Effector CD8-positive, alpha-beta T cell (primary cell): ENCODE measurements at regions not wholly inside any gene's neighbourhood (a gene's known extent, or its start where the extent isn't known, plus 50 kb on each side); places are given as distances from the start of the nearest gene placed in this dataset.

Experiments
- DNase-seq: peaks from one replicate; lab custom pipeline; 2025; lab: John Stamatoyannopoulos, UW

- no peak for DNase-seq
Measured at GRCh38 chr16:86018071-86018470, 119.1 kb downstream of the IRF8 start.

GRCh38 chr16:86018487-86018886 lies 119.5 kb downstream of the IRF8 start:
- DNase-seq: no peak

GRCh38 chr16:86018941-86019340 lies 120.0 kb downstream of the IRF8 start:
- no peak for DNase-seq

- no peak for DNase-seq
Measured at GRCh38 chr16:86019446-86020047, 120.6 kb downstream of the IRF8 start.

- no peak for DNase-seq
Measured at GRCh38 chr16:86020971-86021370, 122.0 kb downstream of the IRF8 start.

GRCh38 chr16:86022381-86022960 lies 123.5 kb downstream of the IRF8 start:
- no peak for DNase-seq

GRCh38 chr16:86024210-86024609 lies 125.2 kb downstream of the IRF8 start:
- DNase-seq: no peak

- no peak for DNase-seq
Measured at GRCh38 chr16:86025706-86026105, 126.7 kb downstream of the IRF8 start.

- DNase-seq: no peak
Measured at GRCh38 chr16:86026171-86026910, 127.4 kb downstream of the IRF8 start.

GRCh38 chr16:86026916-86027315 lies 128.0 kb downstream of the IRF8 start:
- DNase-seq: no peak

GRCh38 chr16:86027373-86028126 lies 128.6 kb downstream of the IRF8 start:
- DNase-seq: no peak

GRCh38 chr16:86029131-86029741 lies 130.3 kb downstream of the IRF8 start:
- DNase-seq: no peak

GRCh38 chr16:86030116-86030515 lies 131.2 kb downstream of the IRF8 start:
- DNase-seq: no peak

- DNase-seq: no peak
Measured at GRCh38 chr16:86031141-86031678, 132.2 kb downstream of the IRF8 start.

GRCh38 chr16:86033016-86033474 lies 134.1 kb downstream of the IRF8 start:
- no peak for DNase-seq

- no peak for DNase-seq
Measured at GRCh38 chr16:86033971-86034370, 135.0 kb downstream of the IRF8 start.

- no peak for DNase-seq
Measured at GRCh38 chr16:86034421-86034919, 135.5 kb downstream of the IRF8 start.

- DNase-seq: no peak
Measured at GRCh38 chr16:86035906-86036305, 136.9 kb downstream of the IRF8 start.

- DNase-seq: no peak
Measured at GRCh38 chr16:86037999-86038925, 139.3 kb downstream of the IRF8 start.

- DNase-seq: no peak
Measured at GRCh38 chr16:86038926-86039310, 140.0 kb downstream of the IRF8 start.

- no peak for DNase-seq
Measured at GRCh38 chr16:86039606-86040005, 140.6 kb downstream of the IRF8 start.
